Heart right ventricle (tissue), 16 donors: ENCODE measurements at regions not wholly inside any gene's neighbourhood (a gene's known extent, or its start where the extent isn't known, plus 50 kb on each side); places are given as distances from the start of the nearest gene placed in this dataset.

Experiments
- ATAC-seq, 8 donors: fragments of 200-7000 bp; cut with Tn5 transposase; one replicate each; pipeline ENCODE4 v1.9.1; 2020; ENCODE audit warnings: mild to moderate bottlenecking in 8 of 8, moderate library complexity in 8 of 8, moderate number of reproducible peaks in 1 of 8
- DNase-seq, 2 donors: peaks; one replicate each; pipeline ENCODE4 v3.0.0-alpha.2; 2020
- H3K27ac ChIP-seq, 10 donors: fragments of 200-600 bp; sonication (generic) in 2 of 10; one replicate each; pipeline versions ENCODE4 v1.5.0 to v1.8.0; 2020 to 2022; ENCODE audit warnings: mild to moderate bottlenecking in 3 of 10
- H3K27me3 ChIP-seq, 7 donors: fragments of 200-600 bp; one replicate each; pipeline ENCODE4 v1.8.0; 2021 to 2022; ENCODE audit warnings: mild to moderate bottlenecking in 2 of 7
- H3K36me3 ChIP-seq, 9 donors: fragments of 200-600 bp; sonication (generic) in 1 of 9; one replicate each; pipeline versions ENCODE4 v1.5.0 to v1.8.0; 2020 to 2022; ENCODE audit warnings: mild to moderate bottlenecking in 2 of 9
- H3K4me1 ChIP-seq, 9 donors: fragments of 200-600 bp; sonication (generic) in 1 of 9; one replicate each; pipeline versions ENCODE4 v1.5.0 to v1.8.0; 2020 to 2022; ENCODE audit warnings: mild to moderate bottlenecking in 4 of 9
- H3K4me3 ChIP-seq, 10 donors: fragments of 200-600 bp; sonication (generic) in 2 of 10; one replicate each; pipeline versions ENCODE4 v1.5.0 to v1.8.0; 2020 to 2022; ENCODE audit warnings: mild to moderate bottlenecking in 7 of 10, moderate library complexity in 2 of 10
- H3K9me3 ChIP-seq, 11 donors: fragments of 200-600 bp in 10 of 11; sonication (generic) in 2 of 11; one replicate each; pipeline versions ENCODE4 v1.5.0 to v1.8.0; 2013 to 2022; ENCODE audit warnings: mild to moderate bottlenecking in 2 of 11, control low read depth in 1 of 11, moderate library complexity in 1 of 11
- CTCF ChIP-seq, 9 donors: fragments of 200-600 bp; sonication (generic) in 2 of 9; IDR thresholded peaks; one replicate each; pipeline versions ENCODE4 v1.5.0 to v1.8.0; 2021 to 2022; ENCODE audit warnings: antibody characterized with exemption in 9 of 9, mild to moderate bottlenecking in 5 of 9, moderate library complexity in 1 of 9
- WGBS, 2 donors: extraction: QIAGEN DNeasy Blood & Tissue Kit; methylation state at CpG; one replicate each; pipeline ENCODE4 v1.1.7; 2013; ENCODE audit warnings: inconsistent platforms in 1 of 2; 5-methylcytosine and 5-hydroxymethylcytosine counted together
- intact Hi-C, 10 donors: fragments of 100-400 bp; cut with DNase I; formaldehyde crosslinking; loops; one replicate each; pipeline versions ENCODE4 v1.11.1 to v1.14.2; 2022
- donor health status: Arrhythmogenic right ventricular cardiomyopathy.
- donor health status: ischemic (EF 13 %, LVEDD 7.1; RV severe dilation, severe dysfunction).
- donor health status: healthy with polysubstance abuse.
- donor health status: DM: no; HTN: yes; CAD: no.
- donor health status: DM: no; HTN: no; CAD: no.
- donor health status: ischemic (EF 25% LVEDD 6.9; RV normal size, moderate dysfunction).
- donor health status: ischemic (EF 25% LVEDD 5.7; RV mildly dilated, moderate dysfunction).
- donor health status: healthy.
- donor health status: DM: yes; HTN: yes; CAD: no.
- donor health status: Ischemic cardiomyopathy.
- donor health status: ischemic (EF 35%, LVEDD 5.7; RV mildly dilated, moderate dysfunction).
- donor health status: nonischemic (EF 11% LVEDD 7.7; RV severe dilation, severe dysfunction).
- donor health status: DM: yes; HTN: yes; CAD: no.
- donor health status: PGD.
- donor health status: ischemic (EF 29% LVEDD 5.4; RV normal size, mild dysfunction).
- donor health status: nonischemic (EF 23%, LVEDD 6.1; RV moderate dilation, normal function).

- ATAC-seq (no peak), DNase-seq (no peak)
- no peak for TF ChIP-seq CTCF (IDR thresholded peaks at IDR 0.05)
- H3K4me1 ChIP-seq: no peaks in the 10 kb centered on the region
- H3K4me3 ChIP-seq: no peak overlapping the region
- WGBS, 2 donors: 78 to 80% methylated on average over 4 of the region's 4 CpGs
- no peaks in the 10 kb centered on the region for H3K9me3 ChIP-seq
- no peaks in the 10 kb centered on the region for H3K27me3 ChIP-seq
- H3K27ac ChIP-seq: no peak overlapping the region
- intact Hi-C loops: no loop called here
- H3K36me3 ChIP-seq: no peaks in the 10 kb centered on the region
Observed at GRCh38 chr3:152998591-152998990, 163.4 kb upstream of the RAP2B start.

- Histone ChIP-seq H3K9me3 (no peaks in the 10 kb centered on the region), H3K4me1 (no peaks in the 10 kb centered on the region), H3K4me3 (no peak overlapping the region), H3K27me3 (no peaks in the 10 kb centered on the region), H3K27ac (no peak overlapping the region), H3K36me3 (no peaks in the 10 kb centered on the region)
- intact Hi-C loops: no loop called here
- DNase-seq: no peak
- no peak for TF ChIP-seq CTCF (IDR thresholded peaks at IDR 0.05)
- ATAC-seq: no peak
- 76 to 86% methylated on average over 2 of the region's 2 CpGs for WGBS, 2 donors
Observed at GRCh38 chr3:153000325-153000724, 161.7 kb upstream of the RAP2B start.

- no peak for ATAC-seq
- no peak for DNase-seq
- H3K4me1 ChIP-seq: no peaks in the 10 kb centered on the region
- intact Hi-C loops: no loop called here
- no peaks in the 10 kb centered on the region for H3K27me3 ChIP-seq
- no peak overlapping the region for H3K27ac ChIP-seq
- H3K9me3 ChIP-seq: no peaks in the 10 kb centered on the region
- H3K4me3 ChIP-seq: no peak overlapping the region
- TF ChIP-seq CTCF (IDR thresholded peaks at IDR 0.05): no peak
- H3K36me3 ChIP-seq: no peaks in the 10 kb centered on the region
- WGBS, 2 donors: 73 to 81% methylated on average over 4 of the region's 4 CpGs
Observed at GRCh38 chr3:153001210-153002078, 160.6 kb upstream of the RAP2B start.

- no peak for TF ChIP-seq CTCF (IDR thresholded peaks at IDR 0.05)
- 64 to 85% methylated on average over 2 of the region's 2 CpGs for WGBS, 2 donors
- Histone ChIP-seq H3K9me3 (no peaks in the 10 kb centered on the region), H3K4me3 (no peak overlapping the region), H3K36me3 (no peaks in the 10 kb centered on the region), H3K27ac (no peak overlapping the region), H3K4me1 (no peaks in the 10 kb centered on the region), H3K27me3 (no peaks in the 10 kb centered on the region)
- ATAC-seq (no peak), DNase-seq (no peak)
- intact Hi-C loops: no loop called here
Observed at GRCh38 chr3:153003441-153003840, 158.6 kb upstream of the RAP2B start.
